CD4-positive, alpha-beta T cell treated with Interferon alpha-2 for 1 hour (primary cell): ENCODE measurements at regions not wholly inside any gene's neighbourhood (a gene's known extent, or its start where the extent isn't known, plus 50 kb on each side); places are given as distances from the start of the nearest gene placed in this dataset.
"Not testable (repeated sequence)": the region's sequence is repeated elsewhere in the genome, so short reads cannot be mapped to it uniquely, and the experiment has no call there.

Experiments
- DNase-seq, 2 donors: peaks; one replicate each; pipeline ENCODE4 v3.0.0-alpha.2; 2020 to 2022

DNA sequence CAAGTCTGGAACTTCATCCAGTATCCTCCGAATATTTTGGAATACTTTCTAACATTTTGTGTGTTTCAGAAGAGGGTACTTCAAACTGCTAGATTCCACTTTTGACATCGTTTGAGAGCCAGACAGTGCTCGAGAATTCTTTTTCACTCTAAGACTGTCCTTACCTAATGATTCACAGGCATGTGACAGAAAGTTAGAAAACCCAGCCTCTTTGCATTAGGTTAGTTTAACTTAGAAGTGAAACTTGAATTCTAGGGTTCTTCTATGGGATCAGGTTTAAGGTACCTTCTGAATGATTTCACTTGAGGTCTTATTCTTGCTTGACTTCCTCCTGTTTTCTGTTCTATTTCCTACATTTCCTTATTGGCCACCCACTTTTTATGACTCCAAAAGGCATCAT is 431.8 kb downstream of the SLC6A15 start:
- DNase-seq: no peak

DNA sequence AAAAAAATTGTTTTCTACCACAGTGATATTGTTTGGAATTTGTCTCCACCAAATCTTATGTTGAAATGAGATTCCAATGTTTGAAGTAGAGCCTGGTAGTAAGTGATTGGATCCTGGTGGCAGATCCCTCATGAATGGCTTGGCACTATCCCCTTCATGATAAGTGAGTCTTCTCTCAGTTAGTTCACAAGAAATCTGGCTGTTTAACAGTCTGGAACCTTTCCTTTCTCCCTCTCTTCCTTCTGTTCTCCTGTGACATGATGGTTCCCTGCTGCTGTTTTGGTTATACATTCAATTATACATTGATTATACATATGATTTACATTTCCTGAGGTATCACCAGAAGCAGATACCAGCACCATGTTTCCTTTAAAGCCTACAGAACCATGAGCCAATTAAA is 442.2 kb downstream of the SLC6A15 start:
- no peak for DNase-seq

DNA sequence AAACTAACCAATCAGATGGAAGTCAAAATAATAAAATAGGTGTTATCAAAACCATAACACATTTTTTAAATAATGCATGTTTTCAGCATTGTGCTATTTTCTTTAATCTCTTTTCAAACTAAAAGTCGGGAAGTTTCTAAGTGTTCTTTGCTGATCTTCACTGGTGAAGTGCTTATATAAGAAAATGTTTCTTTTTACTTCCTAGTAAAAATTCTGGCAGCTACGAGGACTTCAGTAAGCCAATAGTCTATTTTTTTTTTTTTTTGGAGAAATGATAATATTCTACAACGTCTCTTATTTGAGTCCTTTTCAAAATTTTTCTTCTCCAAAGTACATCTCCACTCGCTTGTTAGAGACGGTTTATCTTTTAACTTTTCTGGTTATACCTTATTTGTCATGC is 448.0 kb downstream of the SLC6A15 start:
- no peak for DNase-seq

DNA sequence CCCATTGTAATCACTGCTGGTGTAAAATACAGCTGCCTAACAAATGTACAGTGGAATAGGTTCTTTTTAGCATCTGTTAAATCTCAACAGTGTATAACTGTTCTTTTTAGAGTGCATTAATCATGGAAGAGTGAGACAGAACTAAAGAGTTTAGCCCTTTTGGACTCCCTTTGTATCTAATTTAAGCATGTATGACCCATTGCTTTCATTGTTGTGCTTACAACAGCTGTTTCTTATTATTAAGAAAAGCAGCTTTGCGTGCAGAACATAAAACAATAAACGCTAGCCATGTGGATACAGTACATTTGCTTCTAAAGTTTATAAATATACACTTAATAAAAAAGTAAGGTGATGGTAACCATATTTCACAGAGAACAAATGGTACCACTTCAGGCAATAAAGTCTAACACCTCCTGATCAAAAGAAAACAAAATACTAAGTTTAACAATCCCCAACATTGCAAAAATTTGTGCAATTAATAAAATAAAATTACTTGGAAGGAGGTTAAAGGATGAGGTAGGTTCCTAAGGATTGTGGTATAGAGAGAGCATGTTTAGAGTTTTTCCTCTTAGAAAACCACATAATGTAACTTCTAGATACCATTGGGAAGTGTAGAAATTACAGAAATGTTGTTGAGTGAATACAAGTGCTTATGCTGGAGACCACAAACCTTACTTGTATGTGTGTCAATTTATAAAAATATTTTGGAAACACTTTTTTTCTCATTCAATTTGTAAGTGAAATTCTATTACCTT is 448.7 kb downstream of the SLC6A15 start:
- DNase-seq: no peak

DNA sequence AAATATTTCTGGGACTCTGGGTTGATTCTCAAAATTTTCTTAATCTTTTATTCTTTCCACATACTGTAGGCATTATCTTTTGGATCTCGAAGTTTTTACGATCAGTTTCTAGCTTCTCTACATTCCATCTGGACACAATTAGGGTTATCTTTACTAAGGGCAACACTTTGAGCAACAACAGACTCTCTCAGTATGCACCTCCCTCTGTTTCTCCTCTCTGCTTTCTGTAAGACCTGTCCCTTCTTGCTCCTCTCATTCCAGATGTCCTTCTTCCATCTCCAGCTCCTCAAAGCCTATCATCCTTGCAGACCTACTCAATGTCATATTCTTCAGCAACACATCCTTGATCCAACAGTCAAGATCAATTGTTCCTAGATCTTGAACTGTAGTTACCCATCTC is 457.0 kb downstream of the SLC6A15 start:
- DNase-seq: no peak

DNA sequence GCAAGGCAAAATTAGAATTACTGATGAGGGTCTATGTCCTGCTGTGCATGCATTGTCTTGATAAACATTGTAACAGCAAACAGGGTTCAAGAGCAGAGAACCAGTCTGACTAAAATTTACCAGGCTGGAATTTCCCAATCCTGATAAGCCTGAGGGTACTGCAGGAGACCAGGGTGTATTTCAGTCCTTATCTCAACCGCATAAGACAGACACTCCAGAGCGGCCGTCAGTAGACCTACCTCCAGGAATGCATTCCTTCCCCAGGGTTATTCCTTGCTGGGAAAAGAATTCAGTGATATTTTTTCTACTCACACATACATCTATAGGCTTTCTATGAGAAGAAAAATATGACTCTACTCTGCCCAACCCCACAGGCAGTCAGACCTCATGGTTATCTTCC is 466.1 kb downstream of the SLC6A15 start:
- DNase-seq: not testable (repeated sequence)

DNA sequence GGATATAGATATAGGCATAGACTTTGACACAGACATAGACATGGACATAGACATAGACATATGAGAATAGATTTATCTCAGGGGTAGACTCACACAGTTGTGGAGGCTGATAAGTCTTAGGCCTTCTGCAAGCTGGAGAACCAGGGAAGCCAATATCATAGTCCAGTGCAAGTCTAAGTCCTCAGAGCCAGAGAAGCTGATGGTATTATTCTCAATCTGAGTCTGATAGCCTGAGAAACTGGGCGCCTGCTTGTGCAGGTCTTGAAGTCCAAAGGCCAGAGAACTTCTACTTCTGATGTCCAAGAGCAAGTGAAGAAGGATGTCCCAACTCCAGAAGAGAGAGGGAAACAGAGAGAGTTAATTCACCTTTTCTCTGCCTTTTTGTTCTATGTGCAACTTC is 476.5 kb downstream of the SLC6A15 start:
- no peak for DNase-seq

DNA sequence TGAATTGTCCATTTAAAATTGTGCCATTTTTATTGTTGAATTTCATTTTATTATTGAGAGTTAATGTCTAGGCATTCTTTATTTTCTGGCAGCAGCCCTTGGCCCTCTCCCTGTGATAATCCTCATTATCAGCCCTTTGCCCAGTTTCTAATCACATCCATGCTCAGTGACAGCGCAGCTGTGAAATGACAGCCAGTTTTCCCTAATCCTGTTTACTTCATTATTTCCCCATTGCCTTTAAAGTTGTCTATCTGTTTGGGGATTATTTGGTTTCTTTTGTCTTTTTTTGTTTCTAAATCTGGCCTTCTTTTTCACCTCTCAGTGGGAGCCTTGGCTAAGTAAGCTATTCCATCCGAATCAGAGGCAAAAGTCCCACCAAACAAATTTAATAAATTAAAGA is 476.9 kb downstream of the SLC6A15 start:
- no peak for DNase-seq

DNA sequence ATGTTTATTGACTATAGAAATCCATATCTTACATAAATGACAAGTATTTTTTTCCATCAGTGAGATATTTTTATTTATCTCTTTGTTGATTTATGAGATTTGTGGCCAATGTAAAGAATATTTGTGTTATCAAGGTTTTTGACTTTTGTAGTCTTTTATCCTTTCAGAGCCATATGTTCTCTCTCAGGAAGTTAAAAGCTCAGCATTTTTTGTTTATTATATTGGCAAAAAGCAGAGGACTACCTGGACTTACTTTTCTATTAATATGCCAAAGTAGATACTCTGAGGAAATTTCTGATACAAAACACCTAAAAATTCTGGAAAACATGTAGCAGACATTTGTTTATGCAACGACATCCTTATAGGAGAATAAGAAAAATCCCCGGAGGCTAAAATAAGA is 490.3 kb downstream of the SLC6A15 start:
- no peak for DNase-seq

DNA sequence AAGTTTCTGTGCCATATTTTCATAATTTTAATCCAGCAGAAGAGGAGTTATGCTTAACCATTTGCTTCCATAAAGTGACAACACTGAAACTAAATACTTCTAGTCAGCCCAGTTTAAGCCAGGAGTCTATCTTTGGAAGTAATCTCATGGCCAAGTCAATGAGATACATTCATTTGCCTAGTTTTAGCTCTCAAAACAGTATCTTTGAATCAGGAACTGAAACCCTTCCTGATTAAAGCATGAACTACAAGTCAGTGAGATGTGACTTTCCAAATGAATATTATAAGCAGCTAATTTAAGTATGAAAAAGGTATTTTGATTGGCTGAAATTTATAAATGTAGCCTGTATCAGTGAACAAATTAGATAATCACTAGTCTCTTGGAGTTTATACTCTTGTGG is 491.5 kb downstream of the SLC6A15 start:
- DNase-seq: no peak

DNA sequence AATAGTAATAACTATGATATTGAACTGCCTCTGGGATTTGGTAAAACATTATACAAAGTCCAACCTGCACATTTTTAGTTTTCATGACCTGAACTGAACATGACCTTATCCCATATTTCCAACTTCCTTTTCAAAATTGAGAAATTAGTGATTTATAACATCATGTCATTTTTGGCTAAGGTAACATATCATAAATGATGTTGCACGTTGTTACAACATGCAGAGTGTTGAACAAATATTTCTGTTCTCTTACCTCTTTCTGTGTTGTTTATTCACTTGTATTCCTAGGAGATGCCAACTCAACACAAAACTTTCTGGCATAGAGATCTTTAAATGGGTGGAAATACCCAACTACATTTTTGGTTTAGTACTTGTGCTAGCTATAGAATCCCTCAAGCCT is 496.0 kb downstream of the SLC6A15 start:
- DNase-seq: no peak

DNA sequence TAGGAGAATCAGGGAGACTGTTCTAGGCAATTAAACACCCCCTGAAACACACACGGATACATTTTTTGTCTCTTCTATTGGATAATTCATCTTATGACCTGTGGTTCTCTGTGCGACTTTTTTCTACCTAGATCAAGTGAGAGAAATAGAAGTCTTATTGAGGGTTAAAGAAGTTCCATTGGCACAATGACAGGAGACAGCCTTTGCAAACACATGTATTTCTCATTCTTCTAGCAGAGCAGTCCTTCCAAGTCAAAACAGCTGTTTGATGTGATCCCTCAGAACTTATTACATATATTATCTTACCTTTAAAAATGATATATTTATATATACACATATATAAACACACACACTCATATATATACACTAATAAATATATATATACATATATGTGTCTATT is 496.7 kb downstream of the SLC6A15 start:
- DNase-seq: no peak

DNA sequence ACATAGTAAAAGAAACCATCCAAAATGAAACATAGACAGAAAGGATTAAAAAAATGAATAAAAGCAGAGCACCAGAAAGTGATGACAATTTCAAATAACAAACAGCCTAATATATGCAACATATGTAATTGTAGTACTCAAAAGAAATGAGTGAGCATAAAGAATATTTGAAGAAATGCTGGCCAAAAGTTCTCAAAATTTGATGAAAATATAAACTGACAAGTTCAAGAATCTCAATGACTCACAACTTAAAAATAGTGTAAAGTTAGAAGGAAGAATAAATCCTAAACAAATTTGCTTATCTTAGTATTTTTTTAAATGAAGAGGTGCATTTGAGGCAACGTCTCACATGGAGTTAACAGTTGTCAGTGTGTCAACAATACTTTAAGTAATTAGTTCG is 498.9 kb downstream of the SLC6A15 start:
- no peak for DNase-seq

DNA sequence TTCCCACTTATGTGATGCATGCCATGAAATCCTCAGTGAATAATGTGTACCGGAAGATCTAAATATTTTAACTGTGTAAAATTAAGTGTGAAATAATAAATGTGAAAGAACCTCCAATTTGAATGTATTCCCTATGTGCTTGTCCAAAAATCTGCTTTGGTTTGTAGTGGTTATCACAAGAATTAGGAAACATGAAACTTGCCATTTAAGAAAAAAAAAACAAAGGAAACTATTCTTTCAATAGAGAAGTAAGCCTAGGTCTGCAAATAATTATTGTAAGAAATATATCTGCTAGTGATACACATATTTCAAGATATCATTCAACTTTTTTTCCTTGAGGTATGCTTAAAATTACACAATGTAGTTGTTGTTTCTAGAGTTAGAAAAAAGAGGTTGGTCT is 500.4 kb downstream of the SLC6A15 start:
- no peak for DNase-seq

DNA sequence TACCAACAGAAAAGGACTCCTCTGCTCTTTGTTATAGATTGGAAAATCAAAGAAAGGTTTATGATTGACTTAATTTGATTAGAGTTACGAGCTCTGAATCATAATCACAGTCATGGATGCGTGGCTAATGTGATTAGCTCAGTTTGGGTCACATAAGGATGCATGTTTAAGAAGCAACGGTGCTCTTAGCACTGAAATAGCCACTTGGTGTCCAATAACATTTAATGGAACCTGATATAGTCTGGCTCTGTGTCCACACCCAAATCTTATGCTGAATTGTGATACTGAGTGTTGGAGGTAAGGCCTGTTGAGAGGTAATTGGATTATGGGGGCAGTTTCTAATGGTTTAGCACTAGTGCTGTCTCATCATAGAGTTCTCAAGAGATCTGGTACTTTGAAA is 501.6 kb downstream of the SLC6A15 start:
- DNase-seq: no peak

DNA sequence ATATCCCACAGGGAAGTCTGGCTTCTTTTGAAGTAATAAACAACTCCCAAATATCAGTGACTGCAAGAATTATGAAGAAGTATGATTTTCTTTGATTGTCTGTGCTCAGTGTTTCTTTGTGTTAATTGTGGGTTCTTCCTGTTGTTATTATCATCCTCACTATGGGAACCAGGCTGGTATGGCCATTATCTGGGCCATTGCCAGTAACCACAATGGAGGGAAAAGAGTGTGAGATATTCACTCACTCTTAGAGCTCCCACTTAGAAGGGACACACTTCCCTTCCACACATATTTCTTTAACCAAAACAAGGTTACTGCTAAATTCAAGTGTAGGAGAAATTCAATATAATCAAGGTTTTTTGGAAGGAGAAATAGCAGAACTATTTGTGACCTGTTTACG is 503.7 kb downstream of the SLC6A15 start:
- no peak for DNase-seq

DNA sequence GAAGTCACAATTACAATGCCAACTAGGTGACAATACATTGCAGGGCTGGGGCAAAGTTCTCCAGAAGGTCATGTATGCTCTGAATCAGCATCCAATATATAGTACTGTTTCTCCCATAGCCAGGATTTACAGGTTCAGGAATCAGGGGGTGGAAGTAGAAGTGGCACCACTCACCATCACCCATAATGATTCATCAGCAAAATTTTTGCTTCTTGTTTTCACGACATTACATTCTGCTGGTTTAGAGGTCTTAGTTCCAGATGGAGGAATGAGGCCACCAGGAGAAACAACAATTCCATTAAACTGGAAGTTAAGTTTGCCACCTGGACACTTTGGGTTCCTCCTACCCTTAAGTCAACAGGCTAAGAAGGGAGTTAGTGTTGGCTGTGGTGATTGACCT is 505.9 kb downstream of the SLC6A15 start:
- not testable (repeated sequence) for DNase-seq

DNA sequence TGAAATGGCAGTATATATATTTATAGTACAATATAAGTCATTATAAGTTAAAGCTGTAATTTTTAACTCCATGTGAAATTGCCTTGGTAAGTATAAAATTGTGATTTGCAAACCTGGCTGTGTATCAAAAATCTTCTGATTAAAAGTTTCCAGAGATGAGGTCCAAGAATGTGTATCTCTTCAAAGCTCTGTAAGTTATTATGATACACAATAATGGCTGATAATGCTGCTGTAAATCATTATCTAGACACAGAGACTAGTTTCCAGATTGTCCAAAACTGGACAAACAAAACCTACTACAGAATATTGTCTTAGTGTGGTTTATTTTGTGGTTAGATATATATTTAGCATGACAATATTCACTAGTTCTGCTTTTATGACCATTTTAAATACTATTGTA is 514.8 kb downstream of the SLC6A15 start:
- no peak for DNase-seq

DNA sequence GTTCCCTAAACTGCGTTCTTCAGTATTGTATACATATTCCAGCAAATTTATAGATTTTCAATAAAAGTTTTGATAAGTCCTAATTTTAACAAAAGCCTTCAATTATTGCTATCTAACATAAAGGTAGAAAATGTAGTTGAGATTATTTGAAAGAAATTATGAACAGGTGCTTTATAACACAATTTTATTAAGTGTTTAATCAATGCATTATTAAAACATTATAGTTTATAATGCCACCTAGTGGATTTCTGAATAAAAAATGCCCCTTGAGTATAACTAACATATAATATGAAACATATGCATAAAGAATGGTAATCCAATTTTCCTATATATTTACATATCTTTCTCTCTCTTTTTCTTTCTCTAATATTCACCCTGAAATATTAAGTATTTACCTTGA is 515.3 kb downstream of the SLC6A15 start:
- DNase-seq: no peak

DNA sequence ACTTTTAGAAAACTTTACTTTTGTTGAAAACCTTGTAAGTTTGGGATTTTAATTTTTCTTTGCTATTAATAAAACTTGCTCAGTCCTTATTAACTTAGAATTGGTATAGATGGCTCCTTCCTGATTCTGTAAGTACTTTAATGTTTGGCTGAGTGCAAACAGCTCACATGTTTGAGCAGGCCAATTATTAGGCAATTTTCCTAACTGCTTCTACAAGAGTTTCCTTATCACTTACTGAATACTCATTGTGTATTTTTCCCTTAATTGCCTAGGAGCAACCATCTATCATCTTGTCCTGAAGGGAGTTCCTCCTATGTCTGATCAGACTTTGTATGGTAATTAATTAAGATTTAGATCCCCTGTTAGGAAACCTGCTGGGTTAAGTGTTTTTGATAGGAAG is 521.4 kb downstream of the SLC6A15 start:
- not testable (repeated sequence) for DNase-seq

DNA sequence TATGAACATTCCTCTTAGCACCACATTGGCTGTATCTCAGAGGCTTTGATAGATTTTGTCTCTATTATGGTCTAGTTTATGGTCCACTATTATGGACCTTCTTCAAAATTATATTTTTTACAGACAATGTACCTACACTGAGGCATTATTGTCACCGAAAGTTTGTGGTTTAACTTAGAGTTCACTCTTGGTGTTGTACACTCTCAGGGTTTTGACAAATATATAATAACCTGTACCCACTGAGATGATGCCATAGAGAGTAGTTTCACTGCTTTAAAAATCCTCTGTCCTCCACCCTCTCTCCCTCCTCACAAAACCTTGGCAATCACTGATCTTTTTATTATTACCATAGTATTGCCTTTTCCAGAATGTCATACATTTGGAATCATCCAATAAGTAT is 528.2 kb downstream of the SLC6A15 start:
- DNase-seq: no peak

DNA sequence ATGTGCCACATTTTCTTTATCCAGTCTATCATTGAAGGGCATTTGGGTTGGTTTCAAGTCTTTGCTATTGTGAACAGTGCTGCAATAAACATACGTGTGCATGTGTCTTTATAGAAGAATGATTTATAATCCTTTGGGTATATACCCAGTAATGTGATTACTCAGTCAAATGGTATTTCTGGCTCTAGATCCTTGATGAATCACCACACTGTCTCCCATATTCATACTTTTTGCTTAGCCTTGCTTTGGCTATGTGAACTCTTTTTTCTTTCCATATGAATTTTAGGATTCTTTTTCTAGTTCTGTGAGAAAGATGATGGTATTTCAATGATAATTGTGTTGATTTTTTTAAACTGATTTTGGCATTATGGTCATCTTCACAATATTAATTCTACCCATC is 530.1 kb downstream of the SLC6A15 start:
- not testable (repeated sequence) for DNase-seq

DNA sequence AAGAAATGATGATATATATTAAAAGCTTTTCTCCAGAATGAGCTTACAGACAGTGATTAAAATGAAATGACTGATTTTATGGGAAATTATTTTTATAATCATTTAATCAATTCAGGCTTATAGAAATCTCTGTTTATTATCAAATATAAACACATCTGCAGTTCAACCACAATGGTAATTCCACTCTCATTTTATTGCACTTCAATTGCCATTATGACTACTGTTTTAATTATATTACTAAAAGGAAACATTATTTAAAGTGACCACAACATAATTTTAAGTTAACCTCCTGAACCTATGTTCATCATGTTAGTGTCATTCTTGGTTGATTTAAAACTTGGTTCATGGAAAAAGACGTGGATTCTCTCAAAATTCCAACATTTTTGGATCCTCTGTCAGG is 536.3 kb downstream of the SLC6A15 start:
- no peak for DNase-seq

DNA sequence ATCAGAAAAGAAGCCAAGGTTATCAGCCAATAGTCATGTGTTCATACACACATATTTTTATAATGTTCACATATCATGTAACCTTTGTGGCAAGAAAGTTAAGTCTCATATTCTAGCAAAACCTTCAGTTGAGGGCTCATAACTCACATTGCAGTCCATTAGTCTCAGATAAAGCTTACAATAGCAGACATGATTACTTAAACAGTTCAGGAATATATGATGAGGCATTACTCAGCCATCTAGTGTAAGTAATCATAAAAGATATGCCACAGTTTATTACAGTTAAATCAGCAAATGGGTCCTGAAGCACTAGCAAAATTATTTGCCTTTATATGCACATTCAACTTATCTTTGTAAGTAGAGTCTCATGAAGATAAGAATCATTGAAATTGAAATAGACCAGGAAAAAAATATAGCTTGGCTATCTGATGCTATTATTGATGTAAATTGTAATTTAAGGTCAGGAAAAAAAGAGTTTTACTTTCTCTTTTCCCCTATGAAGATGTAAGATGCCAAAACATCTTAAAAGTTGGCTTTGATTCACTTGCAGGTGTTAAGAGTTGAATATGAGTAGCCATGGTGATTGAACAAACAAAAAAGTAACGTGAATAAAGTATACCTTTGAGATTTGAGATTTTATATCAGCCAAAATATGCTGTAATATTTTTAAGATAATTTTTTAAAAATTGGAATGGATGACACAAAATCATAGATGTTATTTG is 537.0 kb downstream of the SLC6A15 start:
- DNase-seq: no peak

DNA sequence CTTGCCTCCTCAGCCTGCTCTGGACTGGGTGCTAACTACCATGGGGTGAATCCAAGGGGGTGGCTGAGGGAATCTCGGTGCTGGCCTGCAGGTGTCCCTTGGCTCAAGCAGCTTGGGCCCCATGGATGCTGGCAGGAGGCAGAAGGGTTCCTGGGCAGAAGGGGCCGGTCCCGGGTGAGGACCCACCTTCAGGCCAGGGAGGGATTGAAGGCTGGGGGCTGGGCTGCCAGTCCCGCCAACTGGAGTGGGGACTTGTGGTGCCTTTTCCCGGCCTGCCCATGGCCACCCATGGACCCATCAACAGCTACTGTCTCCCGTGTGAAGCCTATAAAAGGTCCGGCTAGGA is 550.1 kb downstream of the SLC6A15 start:
- DNase-seq: no peak
